HuH-7.5 (cell line): ENCODE measurements at regions not wholly inside any gene's neighbourhood (a gene's known extent, or its start where the extent isn't known, plus 50 kb on each side); places are given as distances from the start of the nearest gene placed in this dataset.
"Not testable (repeated sequence)": the region's sequence is repeated elsewhere in the genome, so short reads cannot be mapped to it uniquely, and the experiment has no call there.

Source experiments
- DNase-seq: peaks from one replicate; pipeline ENCODE4 v3.0.0; 2011; ENCODE audit warnings: low spot score

- no peak for DNase-seq
Measured at GRCh38 chr4:143819029-143819428, 86.3 kb downstream of the GYPE start.

- not testable (repeated sequence) for DNase-seq
Measured at GRCh38 chr4:143817866-143818265, 87.5 kb downstream of the GYPE start.

- not testable (repeated sequence) for DNase-seq
Measured at GRCh38 chr4:143815375-143815774, 90.0 kb downstream of the GYPE start.

- not testable (repeated sequence) for DNase-seq
Measured at GRCh38 chr4:143813431-143814154, 91.8 kb downstream of the GYPE start.

DNA sequence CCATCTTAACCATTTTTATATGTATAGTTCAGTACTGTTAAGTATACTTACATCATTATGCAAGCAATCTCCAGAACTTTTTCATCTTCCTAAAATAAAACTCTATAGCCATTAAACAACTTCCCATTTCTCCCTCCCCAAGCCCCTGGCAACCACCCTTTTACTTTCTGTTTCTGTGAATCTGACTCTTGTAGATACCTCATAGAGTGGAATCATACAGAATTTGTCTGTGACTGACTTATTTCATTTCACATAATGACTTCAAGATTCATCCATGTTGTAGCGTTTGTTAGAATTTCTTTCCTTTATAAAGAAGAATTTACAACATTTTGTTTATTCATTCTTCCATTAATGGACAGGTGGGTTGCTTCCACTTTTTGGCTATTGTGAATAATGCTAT, 91.2 kb upstream of the FREM3 start:
- not testable (repeated sequence) for DNase-seq

GRCh38 chr4:143790425-143790824, 90.0 kb upstream of the FREM3 start:
- not testable (repeated sequence) for DNase-seq

GRCh38 chr4:143789618-143790017, 89.1 kb upstream of the FREM3 start:
- not testable (repeated sequence) for DNase-seq

DNA sequence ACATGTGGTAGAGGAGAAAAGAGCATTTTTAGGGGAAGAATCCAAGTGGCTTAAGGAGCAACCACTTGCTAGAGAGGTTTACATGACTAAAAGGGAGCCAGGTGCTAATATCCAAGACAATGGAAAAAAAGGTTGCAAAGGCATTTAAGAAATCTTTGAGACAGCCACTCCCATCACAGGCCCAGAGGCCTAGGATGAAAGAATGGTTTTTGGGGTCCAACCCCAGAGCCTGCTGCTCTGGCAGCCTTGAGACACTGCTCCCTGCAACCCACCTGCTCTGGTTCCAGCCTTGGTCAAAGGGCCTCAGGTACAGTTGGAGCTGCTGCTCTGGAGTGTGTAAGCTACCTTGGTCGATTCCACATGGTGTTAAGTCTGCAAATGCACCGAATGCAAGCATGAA, 84.1 kb upstream of the FREM3 start:
- DNase-seq: no peak

- no peak for DNase-seq
Measured at GRCh38 chr4:143782521-143782920, 82.0 kb upstream of the FREM3 start.

DNA sequence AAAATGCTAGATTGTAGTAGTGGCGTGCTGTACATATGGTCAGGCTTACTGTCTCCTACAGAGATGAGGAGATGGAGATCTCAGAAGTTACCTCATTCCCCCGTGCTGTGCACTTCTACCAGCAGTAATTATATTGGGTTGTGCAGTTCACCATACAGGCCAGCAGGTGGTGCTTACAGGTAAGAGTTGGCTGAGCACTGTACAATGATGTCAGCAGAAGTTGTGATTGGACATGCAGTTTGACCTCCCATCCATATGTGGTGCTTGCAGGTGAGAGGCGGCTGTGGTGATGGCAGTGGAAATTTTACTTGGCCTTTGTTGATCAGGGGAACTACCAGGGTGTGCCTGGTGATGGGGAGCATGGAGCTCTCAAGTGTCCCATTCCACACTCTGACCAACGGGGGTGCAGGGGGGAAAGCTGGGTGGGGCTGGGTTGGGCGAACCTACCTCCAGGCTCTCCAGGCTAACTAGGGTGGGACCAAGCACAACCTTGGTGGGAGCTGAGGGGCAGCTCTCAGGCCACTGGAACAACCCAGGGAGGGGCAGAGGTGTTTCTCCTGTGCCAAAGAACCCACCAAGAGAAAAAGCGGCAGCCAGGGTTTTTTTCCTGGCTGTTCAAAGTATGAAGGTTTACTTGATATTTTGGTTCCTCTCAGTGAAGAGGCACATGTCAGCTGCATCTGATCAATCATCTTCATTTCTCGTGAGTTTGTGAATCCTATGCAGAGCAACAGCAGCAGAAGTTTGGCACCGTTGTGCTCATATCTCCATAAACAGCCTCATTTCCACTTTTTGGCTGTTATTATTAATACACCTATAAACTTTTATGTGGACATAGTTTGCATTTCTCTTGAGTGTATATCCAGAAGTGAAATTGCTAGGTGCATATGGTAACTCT, 73.8 kb upstream of the FREM3 start:
- DNase-seq: peak; percentile 2

- no peak for DNase-seq
Measured at GRCh38 chr4:143771269-143771668, 70.8 kb upstream of the FREM3 start.

- no peak for DNase-seq
Measured at GRCh38 chr4:143768007-143768591, 67.6 kb upstream of the FREM3 start.

- DNase-seq: no peak
Measured at GRCh38 chr4:143763587-143763986, 63.1 kb upstream of the FREM3 start.

- no peak for DNase-seq
Measured at GRCh38 chr4:143762511-143762910, 62.0 kb upstream of the FREM3 start.
